Transverse colon (tissue), 3 donors: ENCODE measurements at regions not wholly inside any gene's neighbourhood (a gene's known extent, or its start where the extent isn't known, plus 50 kb on each side); places are given as distances from the start of the nearest gene placed in this dataset.
"Not testable (repeated sequence)": the region's sequence is repeated elsewhere in the genome, so short reads cannot be mapped to it uniquely, and the experiment has no call there.

Source experiments
- POLR2A ChIP-seq: fragments of 450-650 bp; IDR thresholded peaks from one replicate; pipeline ENCODE4 v1.6.1; 2016; ENCODE audit warnings: antibody characterized with exemption, mild to moderate bottlenecking, moderate library complexity
- TF ChIP-seq, protein P1 (sequence below), 5 experiments: fragments of 200-600 bp in 3 of 5; fragments of 450-650 bp in 2 of 5; sonication (generic) in 3 of 5; IDR thresholded peaks; 1 replicate in 2 of 5; 2 replicates in 3 of 5; pipeline ENCODE4 v1.5.1; 2016 to 2017; ENCODE audit warnings: antibody characterized with exemption in 5 of 5, inconsistent platforms in 3 of 5, mild to moderate bottlenecking in 2 of 5, moderate library complexity in 1 of 5

DNA sequence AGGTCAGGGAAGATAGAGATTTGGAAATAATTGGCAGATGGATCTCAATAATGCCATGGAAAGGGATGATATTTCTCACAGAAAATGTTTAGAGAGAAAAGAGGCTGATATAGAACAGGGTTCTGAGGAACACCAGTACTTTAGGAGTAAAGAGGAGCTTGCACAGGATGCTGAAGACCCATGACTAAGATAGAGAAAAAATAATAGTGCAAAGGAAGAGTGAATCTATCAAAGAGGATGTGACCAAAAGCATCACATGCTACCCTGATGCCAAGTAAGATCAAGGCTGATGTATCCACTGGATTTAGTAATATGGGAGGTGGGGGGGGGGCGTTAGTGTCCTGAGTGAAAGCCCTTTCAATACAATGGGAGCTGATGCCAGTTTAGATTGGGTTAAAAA, 80.1 kb upstream of the NOTCH2NLA start:
- TF ChIP-seq, protein P1, sequence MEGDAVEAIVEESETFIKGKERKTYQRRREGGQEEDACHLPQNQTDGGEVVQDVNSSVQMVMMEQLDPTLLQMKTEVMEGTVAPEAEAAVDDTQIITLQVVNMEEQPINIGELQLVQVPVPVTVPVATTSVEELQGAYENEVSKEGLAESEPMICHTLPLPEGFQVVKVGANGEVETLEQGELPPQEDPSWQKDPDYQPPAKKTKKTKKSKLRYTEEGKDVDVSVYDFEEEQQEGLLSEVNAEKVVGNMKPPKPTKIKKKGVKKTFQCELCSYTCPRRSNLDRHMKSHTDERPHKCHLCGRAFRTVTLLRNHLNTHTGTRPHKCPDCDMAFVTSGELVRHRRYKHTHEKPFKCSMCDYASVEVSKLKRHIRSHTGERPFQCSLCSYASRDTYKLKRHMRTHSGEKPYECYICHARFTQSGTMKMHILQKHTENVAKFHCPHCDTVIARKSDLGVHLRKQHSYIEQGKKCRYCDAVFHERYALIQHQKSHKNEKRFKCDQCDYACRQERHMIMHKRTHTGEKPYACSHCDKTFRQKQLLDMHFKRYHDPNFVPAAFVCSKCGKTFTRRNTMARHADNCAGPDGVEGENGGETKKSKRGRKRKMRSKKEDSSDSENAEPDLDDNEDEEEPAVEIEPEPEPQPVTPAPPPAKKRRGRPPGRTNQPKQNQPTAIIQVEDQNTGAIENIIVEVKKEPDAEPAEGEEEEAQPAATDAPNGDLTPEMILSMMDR (IDR thresholded peaks at IDR 0.05) = not testable (repeated sequence)
- TF ChIP-seq POLR2A = not testable (repeated sequence)
